ENCODE measurements at regions not wholly inside any gene's neighbourhood (a gene's known extent, or its start where the extent isn't known, plus 50 kb on each side); places are given as distances from the start of the nearest gene placed in this dataset.

DNA sequence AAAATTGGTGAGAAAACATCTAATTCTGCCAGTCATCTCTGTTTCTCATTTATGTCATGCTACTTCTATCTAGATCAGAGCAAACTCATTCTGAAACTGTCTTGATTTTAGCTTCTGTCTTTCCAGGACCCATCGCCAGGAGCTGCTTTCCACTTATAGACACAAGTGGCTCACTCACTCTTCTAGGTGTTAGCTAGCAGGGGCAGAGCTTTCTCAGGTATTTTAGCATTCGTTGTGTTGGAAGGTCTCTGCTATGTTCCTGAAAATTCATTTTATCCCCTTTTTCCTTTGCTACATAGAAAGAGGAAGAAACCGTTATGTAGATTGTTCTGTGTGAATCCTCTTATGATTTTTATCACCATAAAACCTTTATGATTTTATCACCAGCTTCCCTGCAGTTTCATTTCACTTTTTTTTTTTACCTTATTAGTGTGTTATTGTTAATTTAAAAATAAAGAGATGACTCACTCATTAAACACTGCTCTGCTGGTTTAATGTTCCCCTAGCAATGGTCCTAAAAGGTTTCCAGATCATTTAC is 246.6 kb upstream of the AADAT start:
- 64% methylated on average over 3 of the region's 3 CpGs for WGBS
- no peaks in the 10 kb centered on the region for H3K27me3 ChIP-seq (ENCODE audit: control insufficient read depth in 2 of 2, insufficient read depth in 1 of 2, low read length in 1 of 2)
- no peak overlapping the region for H3K4me3 ChIP-seq (ENCODE audit: low read length in 2 of 2)
- no peaks in the 10 kb centered on the region for H3K9me3 ChIP-seq (ENCODE audit: control insufficient read depth in 2 of 2, insufficient read depth in 1 of 2, low read length in 1 of 2)
- DNase-seq (ENCODE audit: low read depth in 6 of 9, low spot score in 9 of 9): no peak
- H3K36me3 ChIP-seq (ENCODE audit: control insufficient read depth in 2 of 2, insufficient read depth in 2 of 2, low read length in 1 of 2): no peaks in the 10 kb centered on the region
- H3K4me1 ChIP-seq (ENCODE audit: control insufficient read depth in 2 of 2, insufficient read depth in 2 of 2, low read length in 2 of 2): no peaks in the 10 kb centered on the region
- H3K27ac ChIP-seq (ENCODE audit: low read depth in 1 of 2, low read length in 1 of 2): no peak overlapping the region

DNA sequence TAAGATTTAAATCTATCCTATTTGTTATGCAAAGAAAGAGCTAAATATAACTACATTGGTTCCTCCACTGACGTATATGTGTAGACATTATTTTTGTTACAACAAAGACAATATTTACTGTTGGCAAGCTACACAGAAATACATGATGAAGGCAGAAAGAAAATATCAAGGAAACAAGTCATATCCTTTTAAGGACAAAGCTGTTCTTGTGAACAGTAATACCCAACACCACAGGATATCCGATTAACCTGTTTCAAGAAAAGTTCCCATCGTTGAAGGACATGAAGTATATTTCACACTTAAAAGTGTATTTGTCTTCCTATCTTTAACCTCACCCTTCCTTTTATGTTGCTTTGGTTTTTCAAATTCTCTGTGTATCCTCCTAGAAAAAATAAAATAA is 235.8 kb upstream of the AADAT start:
- WGBS: 28% methylated on average over 3 of the region's 3 CpGs

DNA sequence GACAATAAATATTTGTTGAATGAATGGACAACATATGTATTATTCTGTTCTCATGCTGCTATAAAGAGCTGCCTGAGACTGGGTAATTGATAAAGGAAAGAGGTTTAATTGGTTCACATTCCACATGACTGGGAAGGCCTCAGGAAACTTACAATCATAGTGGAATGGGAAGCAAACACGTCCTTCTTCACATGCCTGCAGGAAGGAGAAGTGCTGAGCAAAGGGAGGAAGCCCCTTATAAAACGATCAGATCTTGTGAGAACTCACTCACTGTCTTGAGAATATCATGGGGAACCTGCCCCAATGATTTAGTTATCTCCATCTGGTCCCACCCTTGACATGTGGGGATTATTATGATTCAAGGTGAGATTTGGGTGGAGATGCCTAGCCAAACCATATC is 233.9 kb upstream of the AADAT start:
- no peaks in the 10 kb centered on the region for H3K4me1 ChIP-seq (ENCODE audit: control insufficient read depth in 2 of 2, insufficient read depth in 2 of 2, low read length in 2 of 2)
- no peaks in the 10 kb centered on the region for H3K9me3 ChIP-seq (ENCODE audit: control insufficient read depth in 2 of 2, insufficient read depth in 1 of 2, low read length in 1 of 2)
- WGBS: 75% methylated on average over 2 of the region's 2 CpGs
- no peak overlapping the region for H3K4me3 ChIP-seq (ENCODE audit: low read length in 2 of 2)
- no peaks in the 10 kb centered on the region for H3K27me3 ChIP-seq (ENCODE audit: control insufficient read depth in 2 of 2, insufficient read depth in 1 of 2, low read length in 1 of 2)
- no peaks in the 10 kb centered on the region for H3K36me3 ChIP-seq (ENCODE audit: control insufficient read depth in 2 of 2, insufficient read depth in 2 of 2, low read length in 1 of 2)
- no peak overlapping the region for H3K27ac ChIP-seq (ENCODE audit: low read depth in 1 of 2, low read length in 1 of 2)
- DNase-seq (ENCODE audit: low read depth in 6 of 9, low spot score in 9 of 9): no peak

More for the DNA sequence above, 235.8 kb upstream of the AADAT start:
- Histone ChIP-seq H3K9me3 (ENCODE audit: control insufficient read depth in 2 of 2, insufficient read depth in 1 of 2, low read length in 1 of 2) (no peaks in the 10 kb centered on the region), H3K27ac (ENCODE audit: low read depth in 1 of 2, low read length in 1 of 2) (no peak overlapping the region), H3K4me1 (ENCODE audit: control insufficient read depth in 2 of 2, insufficient read depth in 2 of 2, low read length in 2 of 2) (no peaks in the 10 kb centered on the region), H3K27me3 (ENCODE audit: control insufficient read depth in 2 of 2, insufficient read depth in 1 of 2, low read length in 1 of 2) (no peaks in the 10 kb centered on the region), H3K4me3 (ENCODE audit: low read length in 2 of 2) (no peak overlapping the region), H3K36me3 (ENCODE audit: control insufficient read depth in 2 of 2, insufficient read depth in 2 of 2, low read length in 1 of 2) (no peaks in the 10 kb centered on the region)
- peak in 1 of 9 donors; percentile 4 for DNase-seq (ENCODE audit: low read depth in 6 of 9, low spot score in 9 of 9)

DNA sequence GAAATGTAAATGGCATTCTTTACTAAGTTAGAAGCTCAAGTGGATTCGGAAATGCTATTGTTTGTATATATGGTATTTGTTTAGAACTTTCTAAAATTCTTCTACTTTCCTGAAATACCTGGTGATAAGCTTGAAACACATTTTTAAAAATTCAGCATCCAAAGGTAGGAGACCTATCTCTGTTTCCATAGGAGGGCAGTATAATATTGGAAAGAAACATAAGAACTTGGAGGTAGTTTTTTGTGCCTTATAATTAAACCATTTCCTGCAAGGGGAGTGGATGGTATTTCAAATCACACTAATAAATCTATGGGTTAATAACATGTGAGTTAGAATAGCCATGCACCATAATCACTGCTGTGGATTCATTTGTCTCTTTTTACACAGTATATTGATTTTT is 217.4 kb upstream of the AADAT start:
- no peak for DNase-seq (ENCODE audit: low read depth in 6 of 9, low spot score in 9 of 9)
- Histone ChIP-seq H3K27ac (ENCODE audit: low read depth in 1 of 2, low read length in 1 of 2) (no peak overlapping the region), H3K27me3 (ENCODE audit: control insufficient read depth in 2 of 2, insufficient read depth in 1 of 2, low read length in 1 of 2) (no peaks in the 10 kb centered on the region), H3K9me3 (ENCODE audit: control insufficient read depth in 2 of 2, insufficient read depth in 1 of 2, low read length in 1 of 2) (no peaks in the 10 kb centered on the region), H3K4me1 (ENCODE audit: control insufficient read depth in 2 of 2, insufficient read depth in 2 of 2, low read length in 2 of 2) (no peaks in the 10 kb centered on the region), H3K36me3 (ENCODE audit: control insufficient read depth in 2 of 2, insufficient read depth in 2 of 2, low read length in 1 of 2) (no peaks in the 10 kb centered on the region), H3K4me3 (ENCODE audit: low read length in 2 of 2) (no peak overlapping the region)
- 97% methylated on average over 1 of the region's 1 CpG for WGBS

DNA sequence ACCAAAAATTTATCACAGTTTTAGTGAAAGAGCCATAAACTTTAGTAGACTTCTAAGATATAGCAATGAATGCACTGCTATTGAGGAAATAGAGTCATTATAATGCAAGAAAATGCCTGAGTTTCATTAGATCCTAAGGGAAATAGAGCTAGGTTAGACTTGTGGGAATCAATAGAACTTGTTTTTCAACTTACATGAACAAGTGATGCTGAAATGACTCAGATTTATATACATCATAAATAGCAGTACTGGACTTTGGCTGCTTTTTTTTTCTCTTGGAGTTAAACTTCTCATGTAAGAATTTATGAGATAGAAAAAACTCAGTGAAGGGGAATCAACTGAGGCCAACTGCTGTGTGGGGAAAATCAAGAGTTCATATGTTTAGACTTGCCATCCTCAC is 216.5 kb upstream of the AADAT start:
- Histone ChIP-seq H3K36me3 (ENCODE audit: control insufficient read depth in 2 of 2, insufficient read depth in 2 of 2, low read length in 1 of 2) (no peaks in the 10 kb centered on the region), H3K4me3 (ENCODE audit: low read length in 2 of 2) (no peak overlapping the region), H3K9me3 (ENCODE audit: control insufficient read depth in 2 of 2, insufficient read depth in 1 of 2, low read length in 1 of 2) (no peaks in the 10 kb centered on the region), H3K27ac (ENCODE audit: low read depth in 1 of 2, low read length in 1 of 2) (no peak overlapping the region), H3K4me1 (ENCODE audit: control insufficient read depth in 2 of 2, insufficient read depth in 2 of 2, low read length in 2 of 2) (no peaks in the 10 kb centered on the region), H3K27me3 (ENCODE audit: control insufficient read depth in 2 of 2, insufficient read depth in 1 of 2, low read length in 1 of 2) (no peaks in the 10 kb centered on the region)
- no peak for DNase-seq (ENCODE audit: low read depth in 6 of 9, low spot score in 9 of 9)

DNA sequence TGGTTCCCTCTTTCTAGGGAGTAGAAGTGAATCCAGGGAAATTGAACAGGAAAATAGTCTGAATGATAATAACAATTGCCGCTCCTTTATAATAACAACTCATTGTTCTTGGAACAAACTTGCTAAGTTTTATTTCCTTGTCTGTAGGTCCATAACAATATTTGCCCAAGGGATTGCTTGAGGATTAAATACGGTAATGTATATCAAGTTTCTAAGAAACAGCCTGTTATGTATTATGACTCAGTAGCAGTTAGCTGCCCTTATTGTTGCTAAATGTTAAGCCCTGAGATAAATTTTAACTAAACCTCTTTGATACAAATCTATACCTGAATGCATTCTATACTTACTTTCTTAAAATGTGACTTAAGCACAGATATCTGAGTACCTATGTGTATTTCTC is 215.9 kb upstream of the AADAT start:
- H3K36me3 ChIP-seq (ENCODE audit: control insufficient read depth in 2 of 2, insufficient read depth in 2 of 2, low read length in 1 of 2): no peaks in the 10 kb centered on the region
- H3K9me3 ChIP-seq (ENCODE audit: control insufficient read depth in 2 of 2, insufficient read depth in 1 of 2, low read length in 1 of 2): no peaks in the 10 kb centered on the region
- 95% methylated on average over 2 of the region's 2 CpGs for WGBS
- no peaks in the 10 kb centered on the region for H3K4me1 ChIP-seq (ENCODE audit: control insufficient read depth in 2 of 2, insufficient read depth in 2 of 2, low read length in 2 of 2)
- no peak overlapping the region for H3K4me3 ChIP-seq (ENCODE audit: low read length in 2 of 2)
- no peaks in the 10 kb centered on the region for H3K27me3 ChIP-seq (ENCODE audit: control insufficient read depth in 2 of 2, insufficient read depth in 1 of 2, low read length in 1 of 2)
- no peak overlapping the region for H3K27ac ChIP-seq (ENCODE audit: low read depth in 1 of 2, low read length in 1 of 2)
- DNase-seq (ENCODE audit: low read depth in 6 of 9, low spot score in 9 of 9): no peak

DNA sequence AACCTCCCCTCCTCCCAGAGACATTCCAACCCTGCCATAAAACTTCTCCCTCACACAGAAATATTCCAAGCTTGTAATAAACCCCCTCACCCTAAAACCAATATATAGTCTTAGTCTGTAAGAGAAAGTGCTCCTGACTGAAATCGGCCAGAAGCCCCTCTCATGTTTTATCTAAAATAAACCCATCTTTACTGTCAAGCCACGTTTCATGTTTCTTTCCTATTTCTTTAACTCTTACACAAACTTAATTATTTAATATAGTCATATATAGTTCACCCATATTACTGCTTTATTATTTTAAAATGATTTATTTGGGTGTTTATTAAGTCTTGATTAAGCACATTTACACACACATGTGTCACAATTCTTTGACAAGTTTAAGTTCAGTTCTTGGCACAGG is 191.3 kb upstream of the AADAT start:
- no peak overlapping the region for H3K27ac ChIP-seq (ENCODE audit: low read depth in 1 of 2, low read length in 1 of 2)
- WGBS: 89% methylated on average over 2 of the region's 2 CpGs
- no peaks in the 10 kb centered on the region for H3K4me1 ChIP-seq (ENCODE audit: control insufficient read depth in 2 of 2, insufficient read depth in 2 of 2, low read length in 2 of 2)
- H3K27me3 ChIP-seq (ENCODE audit: control insufficient read depth in 2 of 2, insufficient read depth in 1 of 2, low read length in 1 of 2): no peaks in the 10 kb centered on the region
- H3K36me3 ChIP-seq (ENCODE audit: control insufficient read depth in 2 of 2, insufficient read depth in 2 of 2, low read length in 1 of 2): no peaks in the 10 kb centered on the region
- no peaks in the 10 kb centered on the region for H3K9me3 ChIP-seq (ENCODE audit: control insufficient read depth in 2 of 2, insufficient read depth in 1 of 2, low read length in 1 of 2)
- H3K4me3 ChIP-seq (ENCODE audit: low read length in 2 of 2): no peak overlapping the region
- no peak for DNase-seq (ENCODE audit: low read depth in 6 of 9, low spot score in 9 of 9)

DNA sequence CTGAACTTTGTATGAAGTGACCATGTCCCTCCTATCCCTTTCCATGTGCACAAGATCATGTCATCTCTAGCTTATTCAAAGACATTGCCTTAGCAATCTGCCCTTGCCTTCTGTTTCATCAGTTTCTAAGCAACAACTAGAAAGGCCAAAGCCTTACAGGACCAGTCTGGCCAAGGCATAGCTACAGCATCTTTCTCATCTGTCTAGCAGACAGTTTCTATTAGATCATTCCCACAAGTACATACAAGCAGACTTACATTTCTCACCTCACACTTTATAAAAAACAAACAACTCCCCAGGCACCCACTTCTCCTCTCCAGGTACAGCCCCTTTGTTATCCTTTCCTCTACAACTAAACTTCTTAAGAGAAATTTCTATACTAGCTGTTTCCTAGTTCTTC is 188.7 kb upstream of the AADAT start:
- Histone ChIP-seq H3K4me1 (ENCODE audit: control insufficient read depth in 2 of 2, insufficient read depth in 2 of 2, low read length in 2 of 2) (no peaks in the 10 kb centered on the region), H3K27me3 (ENCODE audit: control insufficient read depth in 2 of 2, insufficient read depth in 1 of 2, low read length in 1 of 2) (no peaks in the 10 kb centered on the region)

DNA sequence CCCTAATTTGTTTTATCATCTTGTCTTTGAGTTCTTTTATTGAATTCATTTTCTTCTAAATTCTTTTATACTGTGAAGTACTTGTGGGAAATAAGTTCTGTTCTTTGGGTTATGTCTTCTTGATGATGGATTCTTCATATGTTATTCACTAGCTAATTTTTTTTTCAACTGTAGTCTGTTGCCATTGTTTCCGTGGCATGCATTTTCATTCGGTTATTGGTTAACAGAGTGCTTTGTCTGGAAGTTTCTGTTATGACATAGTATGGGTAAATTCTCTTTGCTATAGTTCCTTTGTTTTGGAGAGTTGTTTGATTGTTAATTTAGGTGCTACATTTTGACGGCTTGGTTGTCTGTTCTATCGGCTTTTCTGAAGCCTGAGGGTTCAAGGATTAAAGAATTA is 184.9 kb upstream of the AADAT start:
- no peaks in the 10 kb centered on the region for H3K9me3 ChIP-seq (ENCODE audit: control insufficient read depth in 2 of 2, insufficient read depth in 1 of 2, low read length in 1 of 2)
- H3K4me3 ChIP-seq (ENCODE audit: low read length in 2 of 2): no peak overlapping the region
- no peak overlapping the region for H3K27ac ChIP-seq (ENCODE audit: low read depth in 1 of 2, low read length in 1 of 2)
- WGBS: 84% methylated on average over 4 of the region's 4 CpGs
- H3K36me3 ChIP-seq (ENCODE audit: control insufficient read depth in 2 of 2, insufficient read depth in 2 of 2, low read length in 1 of 2): no peaks in the 10 kb centered on the region
- no peaks in the 10 kb centered on the region for H3K4me1 ChIP-seq (ENCODE audit: control insufficient read depth in 2 of 2, insufficient read depth in 2 of 2, low read length in 2 of 2)
- no peaks in the 10 kb centered on the region for H3K27me3 ChIP-seq (ENCODE audit: control insufficient read depth in 2 of 2, insufficient read depth in 1 of 2, low read length in 1 of 2)
- no peak for DNase-seq (ENCODE audit: low read depth in 6 of 9, low spot score in 9 of 9)

More for the DNA sequence above, 188.7 kb upstream of the AADAT start:
- H3K4me3 ChIP-seq (ENCODE audit: low read length in 2 of 2): no peak overlapping the region
- H3K27ac ChIP-seq (ENCODE audit: low read depth in 1 of 2, low read length in 1 of 2): no peak overlapping the region
- H3K9me3 ChIP-seq (ENCODE audit: control insufficient read depth in 2 of 2, insufficient read depth in 1 of 2, low read length in 1 of 2): no peaks in the 10 kb centered on the region
- H3K36me3 ChIP-seq (ENCODE audit: control insufficient read depth in 2 of 2, insufficient read depth in 2 of 2, low read length in 1 of 2): no peaks in the 10 kb centered on the region
- DNase-seq (ENCODE audit: low read depth in 6 of 9, low spot score in 9 of 9): no peak

DNA sequence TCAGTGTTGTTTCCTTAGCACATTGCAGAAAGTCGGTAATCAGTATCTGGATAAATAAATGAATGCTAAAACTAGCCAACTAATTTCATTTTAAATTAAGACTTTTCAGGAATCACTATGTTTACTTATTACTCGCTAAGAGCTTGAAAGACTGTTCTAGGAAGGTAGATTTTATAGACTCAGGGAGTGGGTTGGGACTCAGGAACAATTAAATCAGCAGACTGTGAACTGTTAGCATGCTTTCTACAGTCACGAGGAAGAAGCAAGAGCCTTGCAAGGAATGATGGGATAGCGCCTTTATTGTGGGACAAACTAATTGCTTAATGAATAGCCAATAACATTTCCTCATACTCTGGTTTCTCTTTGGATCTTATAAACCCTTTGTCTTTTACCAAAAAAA is 183.2 kb upstream of the AADAT start:
- H3K4me1 ChIP-seq (ENCODE audit: control insufficient read depth in 2 of 2, insufficient read depth in 2 of 2, low read length in 2 of 2): no peaks in the 10 kb centered on the region
- 85% methylated on average over 4 of the region's 4 CpGs for WGBS
- no peak for DNase-seq (ENCODE audit: low read depth in 6 of 9, low spot score in 9 of 9)

More for the DNA sequence above, 183.2 kb upstream of the AADAT start:
- Histone ChIP-seq H3K27me3 (ENCODE audit: control insufficient read depth in 2 of 2, insufficient read depth in 1 of 2, low read length in 1 of 2) (no peaks in the 10 kb centered on the region), H3K4me3 (ENCODE audit: low read length in 2 of 2) (no peak overlapping the region), H3K36me3 (ENCODE audit: control insufficient read depth in 2 of 2, insufficient read depth in 2 of 2, low read length in 1 of 2) (no peaks in the 10 kb centered on the region), H3K9me3 (ENCODE audit: control insufficient read depth in 2 of 2, insufficient read depth in 1 of 2, low read length in 1 of 2) (no peaks in the 10 kb centered on the region), H3K27ac (ENCODE audit: low read depth in 1 of 2, low read length in 1 of 2) (no peak overlapping the region)

All from thymus (tissue), 11 donors.